ENCODE measurements at regions not wholly inside any gene's neighbourhood (a gene's known extent, or its start where the extent isn't known, plus 50 kb on each side); places are given as distances from the start of the nearest gene placed in this dataset.

- Histone ChIP-seq H3K14ac (ENCODE audit: low read length) (no peak overlapping the region), H2BK120ac (ENCODE audit: insufficient read depth, low read length, poor library complexity) (no peak overlapping the region), H3K27me3 (ENCODE audit: insufficient read depth, low read length) (no peaks in the 10 kb centered on the region), H2AFZ (ENCODE audit: insufficient read depth, low read length, poor library complexity) (no peak overlapping the region), H3K9me3 (ENCODE audit: insufficient read depth, low read depth, low read length) (no peaks in the 10 kb centered on the region), H3K4me1 (ENCODE audit: control insufficient read depth in 1 of 2, insufficient read depth in 2 of 2, low read length in 2 of 2) (no peaks in the 10 kb centered on the region), H3K79me1 (ENCODE audit: low read length) (no peaks in the 10 kb centered on the region), H2AK5ac (ENCODE audit: low read length) (no peak overlapping the region), H4K12ac (ENCODE audit: low read depth, low read length) (no peak overlapping the region), H2BK5ac (ENCODE audit: low read depth, low read length, poor library complexity) (no peak overlapping the region), H4K8ac (ENCODE audit: low read depth, low read length) (no peak overlapping the region), H3K23ac (ENCODE audit: low read length) (no peak overlapping the region), H3K27ac (ENCODE audit: low read depth, low read length) (no peak overlapping the region), H4K91ac (ENCODE audit: low read depth, low read length) (no peak overlapping the region), H3K79me2 (ENCODE audit: control insufficient read depth, insufficient read depth, low read length, poor library complexity) (no peaks in the 10 kb centered on the region), H3K4me2 (ENCODE audit: low read length) (no peak overlapping the region), H3K4ac (ENCODE audit: low read depth, low read length) (no peak overlapping the region), H3K4me3 (ENCODE audit: low read depth, low read length) (no peak overlapping the region), H3K18ac (ENCODE audit: low read length) (no peak overlapping the region), H2BK12ac (ENCODE audit: low read length) (no peak overlapping the region), H3K9ac (ENCODE audit: low read length) (no peak overlapping the region), H3K36me3 (ENCODE audit: control insufficient read depth in 1 of 2, insufficient read depth in 2 of 2, low read length in 2 of 2) (no peaks in the 10 kb centered on the region)
- no CpG with 5 or more reads among the region's 4 CpGs for WGBS (ENCODE audit: extremely low coverage, insufficient coverage, insufficient read length)
- DNase-seq = no peak
These were observed 182.3 kb upstream of the GALNT2 start for GRCh38 chr1:229884765-229885164.

- DNase-seq = peak; percentile 6 to 52
- Histone ChIP-seq H4K91ac (ENCODE audit: low read depth, low read length) (no peak overlapping the region), H3K4me1 (ENCODE audit: control insufficient read depth in 1 of 2, insufficient read depth in 2 of 2, low read length in 2 of 2) (no peaks in the 10 kb centered on the region), H3K27me3 (ENCODE audit: insufficient read depth, low read length) (no peaks in the 10 kb centered on the region), H3K4me2 (ENCODE audit: low read length) (no peak overlapping the region), H2AFZ (ENCODE audit: insufficient read depth, low read length, poor library complexity) (no peak overlapping the region), H3K36me3 (ENCODE audit: control insufficient read depth in 1 of 2, insufficient read depth in 2 of 2, low read length in 2 of 2) (no peaks in the 10 kb centered on the region), H3K79me2 (ENCODE audit: control insufficient read depth, insufficient read depth, low read length, poor library complexity) (no peaks in the 10 kb centered on the region), H3K18ac (ENCODE audit: low read length) (no peak overlapping the region), H3K9me3 (ENCODE audit: insufficient read depth, low read depth, low read length) (no peaks in the 10 kb centered on the region), H3K4me3 (ENCODE audit: low read depth, low read length) (no peak overlapping the region), H3K79me1 (ENCODE audit: low read length) (no peaks in the 10 kb centered on the region), H3K27ac (ENCODE audit: low read depth, low read length) (no peak overlapping the region), H2BK5ac (ENCODE audit: low read depth, low read length, poor library complexity) (no peak overlapping the region), H3K23ac (ENCODE audit: low read length) (no peak overlapping the region), H3K4ac (ENCODE audit: low read depth, low read length) (no peak overlapping the region), H2AK5ac (ENCODE audit: low read length) (no peak overlapping the region), H2BK120ac (ENCODE audit: insufficient read depth, low read length, poor library complexity) (no peak overlapping the region), H3K14ac (ENCODE audit: low read length) (no peak overlapping the region), H3K9ac (ENCODE audit: low read length) (no peak overlapping the region), H2BK12ac (ENCODE audit: low read length) (no peak overlapping the region), H4K12ac (ENCODE audit: low read depth, low read length) (no peak overlapping the region), H4K8ac (ENCODE audit: low read depth, low read length) (no peak overlapping the region)
- no CpG with 5 or more reads among the region's 12 CpGs for WGBS (ENCODE audit: extremely low coverage, insufficient coverage, insufficient read length)
These were observed 181.2 kb upstream of the GALNT2 start for GRCh38 chr1:229885568-229886495.

GRCh38 chr1:229886636-229887035, 180.4 kb upstream of the GALNT2 start:
- Histone ChIP-seq H2BK5ac (ENCODE audit: low read depth, low read length, poor library complexity) (no peak overlapping the region), H3K14ac (ENCODE audit: low read length) (no peak overlapping the region), H3K18ac (ENCODE audit: low read length) (no peak overlapping the region), H3K4ac (ENCODE audit: low read depth, low read length) (no peak overlapping the region), H2BK12ac (ENCODE audit: low read length) (no peak overlapping the region), H3K4me1 (ENCODE audit: control insufficient read depth in 1 of 2, insufficient read depth in 2 of 2, low read length in 2 of 2) (no peaks in the 10 kb centered on the region), H4K8ac (ENCODE audit: low read depth, low read length) (no peak overlapping the region), H2AK5ac (ENCODE audit: low read length) (no peak overlapping the region), H3K4me3 (ENCODE audit: low read depth, low read length) (no peak overlapping the region), H2AFZ (ENCODE audit: insufficient read depth, low read length, poor library complexity) (no peak overlapping the region), H4K91ac (ENCODE audit: low read depth, low read length) (no peak overlapping the region), H3K79me1 (ENCODE audit: low read length) (no peaks in the 10 kb centered on the region), H4K12ac (ENCODE audit: low read depth, low read length) (no peak overlapping the region), H3K9ac (ENCODE audit: low read length) (no peak overlapping the region), H3K9me3 (ENCODE audit: insufficient read depth, low read depth, low read length) (no peaks in the 10 kb centered on the region), H3K27ac (ENCODE audit: low read depth, low read length) (no peak overlapping the region), H3K79me2 (ENCODE audit: control insufficient read depth, insufficient read depth, low read length, poor library complexity) (no peaks in the 10 kb centered on the region), H3K36me3 (ENCODE audit: control insufficient read depth in 1 of 2, insufficient read depth in 2 of 2, low read length in 2 of 2) (no peaks in the 10 kb centered on the region), H3K23ac (ENCODE audit: low read length) (no peak overlapping the region), H3K27me3 (ENCODE audit: insufficient read depth, low read length) (no peaks in the 10 kb centered on the region), H2BK120ac (ENCODE audit: insufficient read depth, low read length, poor library complexity) (no peak overlapping the region), H3K4me2 (ENCODE audit: low read length) (no peak overlapping the region)
- peak; percentile 34 to 61 for DNase-seq
- no CpG with 5 or more reads among the region's 8 CpGs for WGBS (ENCODE audit: extremely low coverage, insufficient coverage, insufficient read length)

DNA sequence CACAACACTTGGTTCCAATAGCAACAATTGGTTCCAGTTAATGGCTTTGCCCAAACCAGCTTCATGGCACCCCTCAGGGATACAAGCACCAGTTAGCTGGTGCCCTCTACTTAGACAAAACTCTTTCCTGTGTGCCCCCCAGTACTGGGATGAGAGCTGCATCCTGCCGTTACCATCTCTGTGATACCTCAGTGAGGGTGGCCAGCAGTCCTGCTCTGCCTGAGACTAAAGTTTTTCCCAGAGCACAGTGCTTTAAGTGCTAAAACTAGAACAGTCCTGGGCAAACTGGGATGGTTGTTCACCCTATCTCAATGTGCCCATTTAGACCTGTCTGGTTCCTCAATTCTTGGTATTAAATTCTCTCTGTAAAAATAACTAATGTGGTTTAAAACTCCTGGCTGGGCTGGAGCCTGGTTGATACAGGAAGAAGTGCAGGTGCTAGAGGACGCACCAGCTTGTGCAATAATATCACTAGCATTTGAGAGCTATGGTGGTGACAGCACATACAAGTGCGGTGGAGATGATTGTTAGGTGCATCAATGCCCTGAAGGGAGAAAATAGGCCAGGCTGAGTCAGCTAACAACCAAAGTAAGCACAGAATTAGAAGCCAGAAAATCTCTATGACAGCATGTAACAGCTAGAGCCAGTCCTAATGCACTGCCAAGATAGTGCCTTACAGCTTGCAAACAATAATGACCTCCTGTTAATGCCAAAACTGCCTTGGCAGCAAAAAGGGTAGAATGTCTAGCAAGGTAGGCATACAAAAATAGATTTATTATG, 179.8 kb upstream of the GALNT2 start:
- H2AFZ ChIP-seq (ENCODE audit: insufficient read depth, low read length, poor library complexity) = no peak overlapping the region
- H2BK12ac ChIP-seq (ENCODE audit: low read length) = no peak overlapping the region
- H3K4me3 ChIP-seq (ENCODE audit: low read depth, low read length) = no peak overlapping the region
- no peak overlapping the region for H2AK5ac ChIP-seq (ENCODE audit: low read length)
- no peak overlapping the region for H4K12ac ChIP-seq (ENCODE audit: low read depth, low read length)
- H4K91ac ChIP-seq (ENCODE audit: low read depth, low read length) = no peak overlapping the region
- no peak overlapping the region for H3K4me2 ChIP-seq (ENCODE audit: low read length)
- no peaks in the 10 kb centered on the region for H3K36me3 ChIP-seq (ENCODE audit: control insufficient read depth in 1 of 2, insufficient read depth in 2 of 2, low read length in 2 of 2)
- H3K23ac ChIP-seq (ENCODE audit: low read length) = no peak overlapping the region
- DNase-seq = peak; percentile 86 to 89
- no peaks in the 10 kb centered on the region for H3K27me3 ChIP-seq (ENCODE audit: insufficient read depth, low read length)
- H3K9me3 ChIP-seq (ENCODE audit: insufficient read depth, low read depth, low read length) = no peaks in the 10 kb centered on the region
- no peak overlapping the region for H3K4ac ChIP-seq (ENCODE audit: low read depth, low read length)
- no peaks in the 10 kb centered on the region for H3K79me1 ChIP-seq (ENCODE audit: low read length)
- no peaks in the 10 kb centered on the region for H3K79me2 ChIP-seq (ENCODE audit: control insufficient read depth, insufficient read depth, low read length, poor library complexity)
- H2BK120ac ChIP-seq (ENCODE audit: insufficient read depth, low read length, poor library complexity) = no peak overlapping the region
- H3K9ac ChIP-seq (ENCODE audit: low read length) = no peak overlapping the region
- no peaks in the 10 kb centered on the region for H3K4me1 ChIP-seq (ENCODE audit: control insufficient read depth in 1 of 2, insufficient read depth in 2 of 2, low read length in 2 of 2)
- no peak overlapping the region for H2BK5ac ChIP-seq (ENCODE audit: low read depth, low read length, poor library complexity)
- no peak overlapping the region for H3K27ac ChIP-seq (ENCODE audit: low read depth, low read length)
- H3K18ac ChIP-seq (ENCODE audit: low read length) = no peak overlapping the region
- no CpG with 5 or more reads among the region's 3 CpGs for WGBS (ENCODE audit: extremely low coverage, insufficient coverage, insufficient read length)
- no peak overlapping the region for H4K8ac ChIP-seq (ENCODE audit: low read depth, low read length)
- no peak overlapping the region for H3K14ac ChIP-seq (ENCODE audit: low read length)
